Retina (tissue), 1 donor: ENCODE measurements at regions not wholly inside any gene's neighbourhood (a gene's known extent, or its start where the extent isn't known, plus 50 kb on each side); places are given as distances from the start of the nearest gene placed in this dataset.
A peak's percentile ranks its signal among the peaks of the same experiment; 100 is the strongest.

Experiments
- DNase-seq: peaks from one replicate; pipeline ENCODE4 v3.0.0-alpha.2; 2016

GRCh38 chr10:131676800-131677421 lies 223.9 kb upstream of the PPP2R2D start:
- DNase-seq = peak; percentile 70

- DNase-seq = no peak
Measured at GRCh38 chr10:131677671-131678070, 223.1 kb upstream of the PPP2R2D start.

- no peak for DNase-seq
Measured at GRCh38 chr10:131678171-131678570, 222.6 kb upstream of the PPP2R2D start.

DNA sequence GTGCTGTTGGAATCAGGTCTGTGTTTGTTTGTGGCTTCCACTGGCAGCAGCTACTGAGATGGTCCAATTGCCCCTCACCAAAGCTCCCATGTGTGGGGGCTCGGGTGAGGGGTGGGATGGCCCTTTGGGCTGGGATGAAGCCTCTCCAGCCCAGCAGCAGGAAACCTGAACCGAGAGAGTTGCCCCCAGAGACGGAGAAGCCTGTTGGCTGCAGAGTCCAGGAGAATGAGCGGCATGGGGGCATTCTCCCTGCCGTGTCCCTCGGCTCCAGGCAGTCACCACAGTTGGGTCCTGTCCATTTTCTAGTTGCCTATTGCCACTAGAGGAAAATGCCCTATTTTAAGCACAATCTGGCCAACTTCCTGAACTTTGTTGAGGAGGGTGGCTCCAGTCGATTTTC lies 222.2 kb upstream of the PPP2R2D start:
- no peak for DNase-seq

- DNase-seq = no peak
Measured at GRCh38 chr10:131679926-131680325, 220.9 kb upstream of the PPP2R2D start.

GRCh38 chr10:131681122-131681521 lies 219.7 kb upstream of the PPP2R2D start:
- DNase-seq = no peak

DNA sequence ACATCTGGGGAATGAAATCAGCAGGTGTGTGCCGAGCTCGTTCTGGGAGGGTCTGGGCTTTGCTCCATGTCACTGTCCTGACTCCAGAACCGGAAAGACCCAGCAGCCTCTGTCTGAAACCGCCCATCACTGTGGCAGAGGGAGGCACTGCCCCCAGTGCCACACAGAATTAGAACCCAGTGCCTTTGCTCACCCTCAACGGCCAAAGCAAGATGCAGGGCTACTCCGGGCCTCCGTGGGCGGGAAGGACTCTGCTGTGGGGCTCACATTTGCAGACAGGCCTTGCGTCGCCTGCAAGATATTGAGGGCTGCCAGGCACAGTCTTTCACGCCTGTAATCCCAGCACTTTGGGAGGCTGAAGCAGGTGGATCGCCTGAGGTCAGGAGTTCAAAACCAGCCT lies 219.2 kb upstream of the PPP2R2D start:
- DNase-seq = no peak

DNA sequence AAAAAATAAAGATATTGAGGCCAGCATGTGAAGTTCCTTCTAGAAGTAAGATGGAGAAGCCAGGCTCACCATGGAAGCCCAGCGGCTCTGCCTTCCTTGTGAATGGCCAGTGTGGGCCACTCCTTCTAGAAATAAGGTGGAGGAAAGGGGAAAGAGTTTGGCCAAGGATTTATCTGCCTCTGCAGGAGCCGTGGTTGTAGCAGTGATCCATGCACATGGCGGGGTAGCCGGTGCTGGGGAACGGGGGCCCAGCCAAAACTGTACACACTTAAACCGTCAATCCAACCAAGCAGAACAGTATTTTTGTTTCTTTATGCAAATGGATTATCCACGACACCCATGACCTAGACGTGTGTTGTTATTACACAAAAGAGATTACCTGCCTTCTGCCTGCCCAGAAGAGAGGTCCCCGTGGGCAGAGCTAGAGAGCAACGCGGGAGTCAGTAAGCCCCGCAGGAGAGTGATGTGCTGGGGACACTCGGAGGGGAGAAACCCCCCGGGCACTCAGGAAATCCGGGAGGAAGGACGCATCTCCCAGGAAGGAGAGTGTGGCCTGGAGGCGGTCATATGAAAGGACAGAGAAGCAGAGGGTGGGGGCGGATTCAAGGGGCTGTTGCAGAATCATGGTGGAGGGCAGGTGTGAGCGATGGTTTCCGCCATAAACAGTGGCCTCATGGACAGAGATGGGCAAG lies 218.4 kb upstream of the PPP2R2D start:
- DNase-seq = no peak

DNA sequence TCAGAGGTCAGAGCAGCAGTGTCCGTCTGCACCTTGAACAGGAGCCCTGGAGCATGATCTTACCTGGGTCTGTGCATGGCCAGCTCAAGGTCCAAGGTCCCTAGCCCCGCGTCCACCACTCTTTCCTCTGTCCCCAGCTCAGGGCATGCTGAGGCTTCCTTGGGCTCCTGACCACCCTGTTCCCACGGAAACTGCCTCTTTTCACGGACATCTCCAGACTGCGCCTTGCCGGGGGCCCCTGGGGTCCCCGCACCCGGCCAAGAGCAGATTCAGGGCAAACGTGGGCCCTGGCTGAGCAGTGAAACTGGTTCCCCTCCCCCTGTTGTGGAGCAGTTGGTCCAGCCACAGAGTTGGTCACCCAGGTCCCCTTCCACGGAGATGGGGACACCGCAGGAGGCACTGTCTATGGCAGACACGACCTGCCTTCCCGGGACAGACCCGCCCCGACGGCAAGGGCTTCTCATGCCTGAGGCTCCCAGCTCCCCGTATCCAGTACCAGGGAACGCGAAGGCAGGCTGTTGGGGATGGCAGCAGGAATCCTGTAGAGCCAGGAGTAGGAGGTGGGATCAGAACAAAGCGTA lies 217.4 kb upstream of the PPP2R2D start:
- no peak for DNase-seq

GRCh38 chr10:131683941-131684340 lies 216.9 kb upstream of the PPP2R2D start:
- no peak for DNase-seq

DNA sequence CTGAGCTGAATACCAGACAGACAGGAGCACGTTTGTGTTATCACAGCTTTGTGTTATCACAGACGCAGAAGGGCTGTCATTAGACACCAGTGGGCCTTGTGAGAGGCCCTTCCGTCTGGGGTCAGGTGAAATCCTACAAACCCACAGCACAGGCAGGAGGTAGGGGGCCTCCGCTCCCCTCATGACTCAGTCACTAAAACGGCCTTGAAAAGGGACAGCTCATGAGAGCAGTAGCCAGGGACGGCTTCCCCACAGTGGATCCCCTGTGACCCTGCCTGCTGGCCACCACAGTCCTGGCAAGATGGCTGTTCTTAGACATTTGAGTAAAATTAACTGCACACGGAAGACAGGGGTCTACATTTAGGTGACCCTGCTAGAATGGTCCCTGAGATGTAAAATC lies 215.8 kb upstream of the PPP2R2D start:
- no peak for DNase-seq

DNA sequence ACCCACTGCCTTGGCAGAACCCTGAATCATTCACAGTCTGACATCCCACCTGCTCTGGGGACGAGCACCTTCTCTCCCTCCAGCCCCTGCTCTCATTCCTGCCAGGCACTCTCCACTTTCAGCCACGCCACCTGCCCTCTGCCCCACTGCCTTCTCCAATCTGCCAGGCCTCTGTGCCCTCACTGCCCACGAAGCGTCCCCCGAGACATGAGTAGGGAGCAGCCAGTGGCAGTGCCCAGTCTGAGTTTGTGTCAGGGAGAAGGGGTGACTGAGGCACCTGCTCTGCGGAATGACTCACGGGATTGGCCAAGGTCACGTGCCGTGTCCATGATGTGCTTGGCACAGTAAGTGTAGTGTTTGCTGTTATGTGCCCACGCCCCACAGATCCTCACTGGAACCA lies 215.2 kb upstream of the PPP2R2D start:
- DNase-seq = no peak

DNA sequence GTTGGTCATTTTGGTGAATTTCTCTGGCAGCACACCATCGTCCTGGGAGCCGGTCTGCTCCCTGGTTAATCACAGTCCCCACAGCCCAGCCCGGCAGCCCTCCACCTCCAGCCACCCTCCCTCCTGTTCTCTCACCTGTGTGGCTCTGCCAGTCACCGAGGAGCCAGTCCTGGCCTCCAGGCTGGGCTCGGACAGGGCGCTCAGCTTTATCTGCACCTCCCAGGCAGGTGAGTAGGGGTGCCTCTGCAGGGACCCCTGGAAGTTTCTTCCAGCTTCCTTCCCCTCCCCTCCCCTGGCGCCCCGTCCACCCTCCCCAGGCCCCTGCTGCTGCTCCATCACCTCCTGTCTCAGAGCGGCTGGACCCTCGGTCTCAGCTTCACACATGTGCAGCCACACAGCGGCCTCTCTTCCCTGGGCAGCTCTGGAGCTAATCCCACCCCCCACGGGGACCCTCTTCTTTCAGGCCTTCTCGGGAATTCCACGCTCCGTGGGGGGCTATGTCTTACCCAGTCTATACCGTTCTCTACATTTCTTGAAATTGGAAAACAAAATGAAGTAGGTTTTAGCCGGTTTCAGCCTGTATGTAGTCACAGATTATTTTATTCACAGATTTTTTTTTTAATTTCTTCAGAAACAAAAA lies 213.9 kb upstream of the PPP2R2D start:
- no peak for DNase-seq

DNA sequence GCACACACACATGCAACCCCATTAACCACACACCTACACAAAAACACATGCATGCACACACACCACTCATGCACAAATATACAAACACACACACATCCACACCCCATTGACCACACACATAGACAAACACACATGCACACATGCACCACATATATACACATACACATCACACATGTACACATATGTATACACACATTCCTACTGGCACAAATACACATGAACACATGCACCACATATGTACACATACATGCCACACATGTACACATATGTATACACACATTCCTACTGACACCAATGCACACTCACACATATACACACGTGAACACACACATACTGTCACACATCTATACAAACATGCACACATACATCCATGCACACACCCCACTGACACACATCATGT lies 212.5 kb upstream of the PPP2R2D start:
- DNase-seq = no peak

DNA sequence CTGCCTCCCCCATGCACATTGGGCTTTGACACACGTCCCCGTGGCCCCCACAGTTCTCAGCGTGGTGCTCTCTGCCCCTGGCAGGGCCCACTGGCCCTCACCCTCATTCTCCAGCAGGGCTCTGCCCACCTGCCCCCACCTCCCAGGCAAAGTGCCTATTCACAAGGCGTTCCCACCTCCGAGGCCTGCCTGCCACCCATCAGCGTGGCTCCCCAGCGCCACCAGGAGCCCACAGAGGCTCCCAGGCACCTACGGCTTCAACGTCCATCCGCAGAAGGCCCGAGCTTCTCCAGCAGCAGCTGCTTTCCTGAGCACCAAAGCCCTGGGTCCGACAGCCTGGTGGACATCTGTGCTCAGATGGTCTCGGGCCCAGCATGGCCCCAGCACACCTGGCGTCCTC lies 211.8 kb upstream of the PPP2R2D start:
- no peak for DNase-seq

DNA sequence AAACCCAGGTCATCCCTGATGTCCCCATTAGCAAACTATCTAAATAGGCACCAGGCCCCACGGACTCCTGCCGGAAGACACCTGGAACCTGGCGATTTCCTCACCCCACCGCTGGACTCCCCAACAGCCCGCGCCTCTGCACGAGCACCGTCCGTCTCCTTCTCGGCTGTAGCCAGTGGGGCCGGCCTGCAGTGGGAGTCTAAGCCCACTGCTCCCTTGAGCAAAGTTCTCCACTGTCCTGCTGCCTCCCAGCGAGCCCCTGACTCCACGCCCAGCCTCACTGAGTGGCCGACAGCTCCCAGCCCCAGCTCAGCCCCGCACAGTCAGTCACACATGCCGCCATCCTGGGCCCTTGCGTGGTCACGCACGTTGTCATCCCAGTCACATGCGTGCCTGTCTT lies 211.3 kb upstream of the PPP2R2D start:
- no peak for DNase-seq

DNA sequence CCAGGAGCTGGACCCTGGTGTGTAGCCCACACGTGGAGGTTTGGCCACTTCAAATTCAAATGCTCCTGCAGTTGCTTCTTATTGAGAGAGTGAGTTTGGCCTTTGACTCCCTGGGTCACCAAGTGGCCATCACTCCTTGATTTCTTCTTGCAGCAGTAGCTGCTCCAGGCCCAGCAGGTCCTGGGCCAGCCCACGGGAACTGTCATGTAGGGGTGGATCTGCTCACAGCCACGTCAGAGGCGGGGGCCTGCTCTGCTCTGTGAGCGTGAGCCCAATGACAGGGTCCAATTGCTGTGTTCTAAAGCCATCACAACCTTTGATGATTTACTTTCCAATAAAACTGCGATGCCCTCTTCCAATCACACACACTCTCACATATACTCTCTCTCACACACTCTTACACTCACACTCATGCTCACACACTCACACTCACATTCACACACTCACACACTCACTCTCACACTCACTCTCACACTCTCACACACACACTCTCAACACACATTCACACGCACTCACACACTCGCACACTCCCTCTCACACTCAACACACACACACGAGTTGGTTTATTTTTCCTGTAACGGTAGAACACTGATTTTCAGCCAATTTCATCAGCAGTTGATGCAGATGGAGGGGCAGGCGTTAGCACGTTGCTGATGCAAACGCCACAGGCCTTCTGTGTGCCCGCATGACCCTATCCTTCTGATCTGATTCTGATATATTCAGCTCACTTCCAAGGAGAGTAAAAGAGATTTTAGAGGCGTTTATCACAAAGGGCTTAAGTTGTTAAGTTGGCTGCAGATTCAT lies 210.7 kb upstream of the PPP2R2D start:
- DNase-seq = no peak

DNA sequence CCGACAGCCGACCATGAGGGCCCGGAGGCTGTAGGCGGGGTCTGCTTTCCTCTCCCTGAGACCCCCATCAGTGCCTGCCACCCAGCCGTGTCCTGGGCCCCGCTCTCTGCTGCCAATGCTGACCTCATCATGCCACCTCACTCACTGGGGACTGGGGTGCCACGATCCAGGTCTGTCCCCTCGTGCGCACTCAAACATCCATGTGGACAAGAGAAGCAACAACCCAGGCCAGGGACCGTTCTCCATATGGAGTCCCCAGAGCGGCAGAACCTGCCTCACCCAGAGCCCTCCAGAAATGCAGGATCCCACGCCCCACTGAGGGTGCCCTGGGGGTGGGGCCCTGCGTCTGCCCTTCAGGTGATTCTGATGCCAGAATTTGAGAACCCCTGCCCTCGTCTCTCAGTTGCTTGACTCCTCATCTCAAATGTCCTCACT lies 210.0 kb upstream of the PPP2R2D start:
- DNase-seq = no peak

DNA sequence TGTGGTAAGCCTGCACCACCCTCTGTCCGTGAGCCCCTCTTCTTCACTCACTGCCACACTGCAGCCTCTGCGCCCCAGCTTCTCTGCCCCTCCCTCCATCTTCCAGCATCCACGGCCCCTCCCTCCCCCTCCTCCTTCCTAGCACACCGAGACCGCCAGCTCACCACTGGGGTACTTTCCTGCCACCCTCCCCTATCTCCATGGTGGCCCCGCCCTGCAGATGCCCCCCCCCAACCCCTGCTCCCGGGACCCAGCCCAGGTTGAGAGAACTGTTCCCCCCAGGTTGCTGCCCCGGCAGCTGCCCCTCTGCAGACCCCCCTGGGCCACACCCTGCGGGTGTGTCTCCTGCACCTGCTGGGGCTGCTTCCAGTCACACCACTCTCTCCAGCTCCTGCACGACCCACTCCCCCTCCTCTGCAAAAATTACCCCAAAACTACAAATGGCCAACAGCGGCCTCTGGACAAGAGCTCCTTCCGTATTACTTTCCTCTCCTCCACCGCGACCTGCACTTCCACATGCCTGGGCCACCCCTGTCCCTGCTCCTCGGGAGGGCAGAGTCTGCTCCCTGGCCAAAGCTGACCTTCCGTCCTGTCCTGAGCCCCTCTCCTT lies 209.2 kb upstream of the PPP2R2D start:
- no peak for DNase-seq

- no peak for DNase-seq
Measured at GRCh38 chr10:131692176-131692575, 208.6 kb upstream of the PPP2R2D start.

GRCh38 chr10:131692686-131693334 lies 208.0 kb upstream of the PPP2R2D start:
- DNase-seq = no peak

DNA sequence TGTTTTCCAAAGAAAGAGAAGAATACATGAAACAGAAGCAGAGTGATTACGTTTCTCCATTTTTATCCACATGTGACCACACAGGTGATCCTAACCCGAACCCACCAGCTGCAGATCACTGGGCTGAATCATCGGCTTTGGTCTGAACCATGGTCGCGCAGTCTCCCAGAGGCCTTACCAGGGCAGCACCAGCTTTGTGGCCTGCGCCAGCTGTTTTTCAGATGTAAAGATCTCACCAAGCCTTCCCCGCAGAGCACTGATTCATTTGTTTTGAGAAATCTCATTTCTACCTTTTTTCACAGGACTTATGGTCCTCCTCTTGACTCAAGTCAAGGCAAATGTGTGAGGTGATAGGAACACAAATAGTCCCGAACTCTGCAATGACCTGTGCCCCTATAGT lies 207.0 kb upstream of the PPP2R2D start:
- DNase-seq = no peak
